ENCODE measurements at regions not wholly inside any gene's neighbourhood (a gene's known extent, or its start where the extent isn't known, plus 50 kb on each side); places are given as distances from the start of the nearest gene placed in this dataset.

DNA sequence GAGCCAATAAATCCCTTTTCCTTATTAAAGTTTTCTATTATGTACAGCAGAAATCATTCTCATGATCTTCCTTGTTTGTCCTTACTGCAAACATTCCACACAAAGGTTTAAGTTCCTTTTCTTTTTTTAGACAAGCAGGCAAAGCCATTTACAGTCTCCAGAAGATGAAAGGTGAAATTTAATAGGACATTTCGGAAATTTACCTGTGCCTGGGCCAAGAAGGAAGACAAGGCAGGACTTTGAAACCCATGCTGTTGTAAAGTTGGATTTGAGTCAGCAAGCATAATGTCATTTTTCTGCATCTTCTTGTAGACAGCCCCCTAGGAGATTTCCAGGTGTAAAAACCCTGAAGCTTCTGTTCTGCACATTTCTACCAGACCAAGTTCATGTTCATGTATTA is 188.1 kb downstream of the PAPSS1 start:
- TF ChIP-seq, protein P1, sequence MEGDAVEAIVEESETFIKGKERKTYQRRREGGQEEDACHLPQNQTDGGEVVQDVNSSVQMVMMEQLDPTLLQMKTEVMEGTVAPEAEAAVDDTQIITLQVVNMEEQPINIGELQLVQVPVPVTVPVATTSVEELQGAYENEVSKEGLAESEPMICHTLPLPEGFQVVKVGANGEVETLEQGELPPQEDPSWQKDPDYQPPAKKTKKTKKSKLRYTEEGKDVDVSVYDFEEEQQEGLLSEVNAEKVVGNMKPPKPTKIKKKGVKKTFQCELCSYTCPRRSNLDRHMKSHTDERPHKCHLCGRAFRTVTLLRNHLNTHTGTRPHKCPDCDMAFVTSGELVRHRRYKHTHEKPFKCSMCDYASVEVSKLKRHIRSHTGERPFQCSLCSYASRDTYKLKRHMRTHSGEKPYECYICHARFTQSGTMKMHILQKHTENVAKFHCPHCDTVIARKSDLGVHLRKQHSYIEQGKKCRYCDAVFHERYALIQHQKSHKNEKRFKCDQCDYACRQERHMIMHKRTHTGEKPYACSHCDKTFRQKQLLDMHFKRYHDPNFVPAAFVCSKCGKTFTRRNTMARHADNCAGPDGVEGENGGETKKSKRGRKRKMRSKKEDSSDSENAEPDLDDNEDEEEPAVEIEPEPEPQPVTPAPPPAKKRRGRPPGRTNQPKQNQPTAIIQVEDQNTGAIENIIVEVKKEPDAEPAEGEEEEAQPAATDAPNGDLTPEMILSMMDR (conservative IDR thresholded peaks at IDR 0.05; ENCODE audit: low read depth, low read length): no peak
- no peak for DNase-seq (ENCODE audit: low read depth)
- H3K4me3 ChIP-seq (ENCODE audit: low read depth, low read length): no peak overlapping the region

DNA sequence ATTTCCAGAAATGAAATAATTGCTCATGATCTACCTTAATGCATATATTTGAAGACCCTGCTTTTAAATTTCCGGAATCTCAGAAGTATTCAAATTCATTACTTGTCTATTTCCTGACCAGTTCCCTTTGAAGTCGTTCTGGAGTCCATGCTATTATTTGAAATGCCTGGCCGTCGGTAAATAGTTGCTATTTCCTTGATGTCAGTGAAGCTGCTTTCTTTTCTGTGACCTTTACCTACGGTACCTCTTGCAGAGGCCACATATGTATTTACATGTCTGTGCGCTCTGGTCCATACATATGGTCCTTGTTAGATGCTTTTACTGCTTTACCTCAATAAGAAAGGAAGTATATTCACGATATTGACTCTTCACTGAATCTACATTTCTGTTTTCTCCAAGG is 199.7 kb downstream of the PAPSS1 start:
- TF ChIP-seq, protein P1 (conservative IDR thresholded peaks at IDR 0.05; ENCODE audit: low read depth, low read length): no peak
- H3K4me3 ChIP-seq (ENCODE audit: low read depth, low read length): no peak overlapping the region
- no peak for DNase-seq (ENCODE audit: low read depth)

DNA sequence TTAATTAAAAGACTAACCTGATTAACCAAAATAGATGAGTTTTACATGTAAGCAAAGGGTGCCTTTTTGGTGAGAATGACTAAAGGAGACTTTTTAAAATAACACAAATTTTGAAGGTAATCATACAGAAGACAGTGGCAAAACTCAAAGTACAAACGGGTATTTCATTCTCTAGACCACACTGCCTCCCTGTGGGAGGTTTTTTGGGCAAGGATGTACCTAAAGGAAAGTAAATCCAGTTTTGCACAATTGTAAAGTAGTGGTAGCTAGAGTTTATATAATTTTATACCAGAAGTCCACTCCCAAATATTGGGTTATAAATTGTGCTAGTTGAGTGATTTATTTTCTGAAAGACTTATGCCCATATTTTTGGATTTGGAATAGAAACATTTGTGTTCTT is 201.0 kb downstream of the PAPSS1 start:
- DNase-seq (ENCODE audit: low read depth): peak; percentile 58
- TF ChIP-seq, protein P1 (conservative IDR thresholded peaks at IDR 0.05; ENCODE audit: low read depth, low read length): peak; percentile 57
- H3K4me3 ChIP-seq (ENCODE audit: low read depth, low read length): no peak overlapping the region

DNA sequence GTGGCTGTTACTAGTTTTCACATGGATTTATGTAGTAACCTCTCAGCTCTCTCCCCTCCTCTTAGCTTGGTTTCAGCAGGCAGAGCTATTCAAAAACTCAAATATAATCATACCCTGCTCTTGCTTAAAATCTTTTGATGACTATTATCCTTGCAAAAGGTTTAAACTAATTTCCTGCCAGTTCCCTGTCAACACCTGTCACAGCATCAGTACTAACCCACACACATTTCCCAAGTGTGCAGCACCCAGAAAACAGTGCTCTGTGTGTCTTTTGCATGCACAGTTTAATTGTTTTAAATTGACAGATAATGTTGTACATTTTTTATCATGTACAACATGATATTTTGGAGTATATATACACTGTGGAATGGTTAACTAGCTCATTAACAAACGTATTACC is 202.0 kb downstream of the PAPSS1 start:
- no peak overlapping the region for H3K4me3 ChIP-seq (ENCODE audit: low read depth, low read length)
- DNase-seq (ENCODE audit: low read depth): no peak
- TF ChIP-seq, protein P1 (conservative IDR thresholded peaks at IDR 0.05; ENCODE audit: low read depth, low read length): no peak

DNA sequence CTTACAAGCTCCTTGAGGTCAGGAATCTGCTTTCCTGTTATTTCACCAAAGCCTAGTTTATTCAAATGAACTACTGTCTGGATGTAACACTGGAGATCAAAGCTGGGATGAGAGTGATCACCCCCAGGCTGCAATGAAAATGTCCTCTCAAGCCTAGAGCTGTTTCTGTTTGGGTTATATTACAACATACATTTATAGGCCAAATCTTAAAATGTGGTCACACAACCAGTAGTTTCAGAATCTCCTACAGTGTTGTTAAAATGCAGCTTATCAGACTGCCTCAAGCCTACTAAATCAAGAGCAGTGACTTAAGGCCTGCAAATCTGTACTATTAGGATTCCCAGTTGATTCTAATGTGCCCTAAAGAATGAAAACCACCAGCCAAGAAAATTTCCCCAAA is 207.5 kb downstream of the PAPSS1 start:
- no peak for DNase-seq (ENCODE audit: low read depth)
- TF ChIP-seq, protein P1 (conservative IDR thresholded peaks at IDR 0.05; ENCODE audit: low read depth, low read length): no peak
- no peak overlapping the region for H3K4me3 ChIP-seq (ENCODE audit: low read depth, low read length)

DNA sequence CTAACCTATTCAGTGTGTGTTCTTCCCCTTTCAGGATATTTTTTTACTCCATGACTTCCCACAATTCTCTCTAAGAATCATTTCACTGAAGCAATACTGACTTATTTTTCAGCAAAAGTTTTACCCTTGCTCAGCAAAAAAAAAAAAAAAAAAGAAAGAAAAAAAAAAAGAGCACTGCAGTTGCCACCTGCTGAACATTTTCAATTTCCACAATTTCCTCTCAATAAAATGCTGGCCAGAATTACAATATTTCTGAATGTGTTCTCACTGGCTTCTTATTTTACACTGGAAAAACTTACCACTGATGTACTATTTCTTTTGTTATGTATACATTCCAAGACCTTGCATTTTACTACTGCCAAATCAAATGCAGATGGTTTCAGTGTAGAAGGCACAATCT is 210.4 kb downstream of the PAPSS1 start:
- H3K4me3 ChIP-seq (ENCODE audit: low read depth, low read length): no peak overlapping the region
- TF ChIP-seq, protein P1 (conservative IDR thresholded peaks at IDR 0.05; ENCODE audit: low read depth, low read length): no peak
- DNase-seq (ENCODE audit: low read depth): no peak

DNA sequence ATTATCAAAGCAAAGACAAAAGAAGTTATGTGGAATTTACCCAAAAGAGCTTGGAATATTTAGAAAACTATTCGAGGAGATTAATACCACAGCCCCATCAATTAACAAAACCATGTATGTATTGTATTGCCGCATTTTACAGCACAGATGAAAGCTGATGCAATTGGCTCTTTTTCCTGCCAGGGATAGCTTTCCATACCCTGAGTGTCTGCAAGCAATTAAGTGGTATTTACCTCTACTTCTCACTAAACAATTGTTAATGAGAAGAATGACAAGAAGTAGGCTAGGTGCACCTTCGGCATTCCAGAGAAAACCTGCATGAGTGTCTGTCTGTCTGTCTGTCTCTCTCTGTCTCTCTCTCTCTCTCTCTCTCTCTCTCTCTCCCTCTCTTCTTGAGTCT is 219.5 kb downstream of the PAPSS1 start:
- TF ChIP-seq, protein P1 (conservative IDR thresholded peaks at IDR 0.05; ENCODE audit: low read depth, low read length): no peak
- DNase-seq (ENCODE audit: low read depth): no peak
- H3K4me3 ChIP-seq (ENCODE audit: low read depth, low read length): no peak overlapping the region

Measured in choroid plexus epithelial cell (primary cell).